OCI-LY3 (cell line): ENCODE measurements at regions not wholly inside any gene's neighbourhood (a gene's known extent, or its start where the extent isn't known, plus 50 kb on each side); places are given as distances from the start of the nearest gene placed in this dataset.

Experiments
- CTCF ChIP-seq: fragments of 200-600, 300-600 bp; sonication (generic); IDR thresholded peaks from 2 replicates; pipeline ENCODE4 v1.5.1; 2014; ENCODE audit warnings: antibody characterized with exemption, low read length, low read depth
- EZH2phosphoT487 ChIP-seq: fragments of 200-600 bp; shearing (Covaris generic); IDR thresholded peaks from 2 replicates; pipeline ENCODE4 v1.6.1; 2018; ENCODE audit warnings: antibody characterized with exemption, mixed run types, low read depth

GRCh38 chr5:98204798-98205197 lies 568.7 kb upstream of the RGMB start:
- TF ChIP-seq CTCF = no peak
- TF ChIP-seq EZH2phosphoT487 = no peak
